ENCODE measurements at regions not wholly inside any gene's neighbourhood (a gene's known extent, or its start where the extent isn't known, plus 50 kb on each side); places are given as distances from the start of the nearest gene placed in this dataset.

- H3K4me1 ChIP-seq (ENCODE audit: low read length): no peaks in the 10 kb centered on the region
- H3K79me2 ChIP-seq (ENCODE audit: low read length): no peaks in the 10 kb centered on the region
- no peaks in the 10 kb centered on the region for H3K9me2 ChIP-seq (replicated peaks; ENCODE audit: insufficient read depth, low read length)
- no peak overlapping the region for H3K4me2 ChIP-seq (ENCODE audit: low read depth, low read length)
- no peaks in the 10 kb centered on the region for H3F3A ChIP-seq (ENCODE audit: insufficient read depth, low read length)
- TF ChIP-seq, protein P1, sequence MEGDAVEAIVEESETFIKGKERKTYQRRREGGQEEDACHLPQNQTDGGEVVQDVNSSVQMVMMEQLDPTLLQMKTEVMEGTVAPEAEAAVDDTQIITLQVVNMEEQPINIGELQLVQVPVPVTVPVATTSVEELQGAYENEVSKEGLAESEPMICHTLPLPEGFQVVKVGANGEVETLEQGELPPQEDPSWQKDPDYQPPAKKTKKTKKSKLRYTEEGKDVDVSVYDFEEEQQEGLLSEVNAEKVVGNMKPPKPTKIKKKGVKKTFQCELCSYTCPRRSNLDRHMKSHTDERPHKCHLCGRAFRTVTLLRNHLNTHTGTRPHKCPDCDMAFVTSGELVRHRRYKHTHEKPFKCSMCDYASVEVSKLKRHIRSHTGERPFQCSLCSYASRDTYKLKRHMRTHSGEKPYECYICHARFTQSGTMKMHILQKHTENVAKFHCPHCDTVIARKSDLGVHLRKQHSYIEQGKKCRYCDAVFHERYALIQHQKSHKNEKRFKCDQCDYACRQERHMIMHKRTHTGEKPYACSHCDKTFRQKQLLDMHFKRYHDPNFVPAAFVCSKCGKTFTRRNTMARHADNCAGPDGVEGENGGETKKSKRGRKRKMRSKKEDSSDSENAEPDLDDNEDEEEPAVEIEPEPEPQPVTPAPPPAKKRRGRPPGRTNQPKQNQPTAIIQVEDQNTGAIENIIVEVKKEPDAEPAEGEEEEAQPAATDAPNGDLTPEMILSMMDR (IDR thresholded peaks at IDR 0.05; ENCODE audit: low read length): no peak
- TF ChIP-seq EZH2phosphoT487 (IDR thresholded peaks at IDR 0.05; ENCODE audit: low read length): no peak
- no peak for TF ChIP-seq EZH2 (optimal IDR thresholded peaks at IDR 0.05; ENCODE audit: low read depth, low read length)
- H4K20me1 ChIP-seq (ENCODE audit: insufficient read depth, low read length): no peaks in the 10 kb centered on the region
- H3K4me3 ChIP-seq (ENCODE audit: low read length): no peak overlapping the region
- H2AFZ ChIP-seq (ENCODE audit: low read length): no peak overlapping the region
- no peak overlapping the region for H3K9ac ChIP-seq (ENCODE audit: low read length)
- no peak overlapping the region for H3K27ac ChIP-seq (ENCODE audit: low read length)
- H3K27me3 ChIP-seq (replicated peaks; ENCODE audit: insufficient read depth, low read length): no peaks in the 10 kb centered on the region
- H3K36me3 ChIP-seq (replicated peaks; ENCODE audit: insufficient read depth, low read length): no peaks in the 10 kb centered on the region
- H3K9me3 ChIP-seq (replicated peaks; ENCODE audit: insufficient read depth, low read length): no peaks in the 10 kb centered on the region
- DNase-seq: no peak
Observed at GRCh38 chr4:127055357-127055756, 577.4 kb upstream of the INTU start.

GRCh38 chr4:127069675-127070074 is 563.1 kb upstream of the INTU start:
- H3F3A ChIP-seq (ENCODE audit: insufficient read depth, low read length): no peaks in the 10 kb centered on the region
- H3K79me2 ChIP-seq (ENCODE audit: low read length): no peaks in the 10 kb centered on the region
- DNase-seq: no peak
- H2AFZ ChIP-seq (ENCODE audit: low read length): no peak overlapping the region
- no peaks in the 10 kb centered on the region for H3K36me3 ChIP-seq (replicated peaks; ENCODE audit: insufficient read depth, low read length)
- no peaks in the 10 kb centered on the region for H3K9me3 ChIP-seq (replicated peaks; ENCODE audit: insufficient read depth, low read length)
- H3K27me3 ChIP-seq (replicated peaks; ENCODE audit: insufficient read depth, low read length): no peaks in the 10 kb centered on the region
- H3K4me2 ChIP-seq (ENCODE audit: low read depth, low read length): no peak overlapping the region
- TF ChIP-seq EZH2phosphoT487 (IDR thresholded peaks at IDR 0.05; ENCODE audit: low read length) (no peak), EZH2 (optimal IDR thresholded peaks at IDR 0.05; ENCODE audit: low read depth, low read length) (no peak)
- TF ChIP-seq, protein P1 (IDR thresholded peaks at IDR 0.05; ENCODE audit: low read length): no peak
- no peaks in the 10 kb centered on the region for H4K20me1 ChIP-seq (ENCODE audit: insufficient read depth, low read length)
- H3K27ac ChIP-seq (ENCODE audit: low read length): no peak overlapping the region
- H3K9ac ChIP-seq (ENCODE audit: low read length): no peak overlapping the region
- H3K9me2 ChIP-seq (replicated peaks; ENCODE audit: insufficient read depth, low read length): no peaks in the 10 kb centered on the region
- H3K4me3 ChIP-seq (ENCODE audit: low read length): no peak overlapping the region
- no peaks in the 10 kb centered on the region for H3K4me1 ChIP-seq (ENCODE audit: low read length)

DNA sequence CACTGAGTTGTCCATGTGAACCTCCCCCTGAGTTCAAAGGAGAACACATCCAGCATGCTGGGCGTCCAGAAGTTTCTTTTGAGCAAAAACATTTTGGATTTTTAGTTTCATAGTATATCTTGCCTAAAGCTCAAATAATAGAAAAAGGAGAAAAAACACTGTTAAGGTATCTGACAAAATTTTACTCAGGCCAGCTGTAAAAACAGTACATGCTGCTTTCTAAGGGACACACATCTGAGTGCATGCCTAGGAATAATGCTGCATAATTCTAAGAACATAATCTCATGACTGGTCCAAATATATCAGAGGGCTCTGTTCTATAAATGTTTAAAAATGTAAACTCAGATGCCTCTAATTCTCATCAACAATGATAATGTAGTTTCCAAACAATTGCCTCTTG is 561.3 kb upstream of the INTU start:
- Histone ChIP-seq H3K9me2 (replicated peaks; ENCODE audit: insufficient read depth, low read length) (no peaks in the 10 kb centered on the region), H3K79me2 (ENCODE audit: low read length) (no peaks in the 10 kb centered on the region), H3K4me1 (ENCODE audit: low read length) (no peaks in the 10 kb centered on the region)

More for the DNA sequence above, 561.3 kb upstream of the INTU start:
- no peaks in the 10 kb centered on the region for H3K27me3 ChIP-seq (replicated peaks; ENCODE audit: insufficient read depth, low read length)
- no peak overlapping the region for H3K27ac ChIP-seq (ENCODE audit: low read length)
- no peak overlapping the region for H3K9ac ChIP-seq (ENCODE audit: low read length)
- no peak overlapping the region for H3K4me3 ChIP-seq (ENCODE audit: low read length)
- TF ChIP-seq EZH2 (optimal IDR thresholded peaks at IDR 0.05; ENCODE audit: low read depth, low read length): no peak
- no peak for TF ChIP-seq EZH2phosphoT487 (IDR thresholded peaks at IDR 0.05; ENCODE audit: low read length)
- TF ChIP-seq, protein P1 (IDR thresholded peaks at IDR 0.05; ENCODE audit: low read length): no peak
- no peak overlapping the region for H3K4me2 ChIP-seq (ENCODE audit: low read depth, low read length)
- no peaks in the 10 kb centered on the region for H4K20me1 ChIP-seq (ENCODE audit: insufficient read depth, low read length)
- H3K9me3 ChIP-seq (replicated peaks; ENCODE audit: insufficient read depth, low read length): no peaks in the 10 kb centered on the region
- H3F3A ChIP-seq (ENCODE audit: insufficient read depth, low read length): no peaks in the 10 kb centered on the region
- H3K36me3 ChIP-seq (replicated peaks; ENCODE audit: insufficient read depth, low read length): no peaks in the 10 kb centered on the region
- no peak overlapping the region for H2AFZ ChIP-seq (ENCODE audit: low read length)
- no peak for DNase-seq
